Inferior parietal cortex (tissue), 1 donor: ENCODE measurements at regions not wholly inside any gene's neighbourhood (a gene's known extent, or its start where the extent isn't known, plus 50 kb on each side); places are given as distances from the start of the nearest gene placed in this dataset.

Experiments
- DNase-seq: peaks from one replicate; pipeline ENCODE4 v3.0.0-alpha.2; 2016; ENCODE audit errors: extremely low spot score

GRCh38 chr11:42175203-42175602 is 715.8 kb upstream of the LRRC4C start:
- DNase-seq = no peak

- DNase-seq = no peak
Measured at GRCh38 chr11:42179216-42179615, 719.8 kb upstream of the LRRC4C start.

GRCh38 chr11:42195289-42196013 is 736.0 kb upstream of the LRRC4C start:
- no peak for DNase-seq

- no peak for DNase-seq
Measured at GRCh38 chr11:42200311-42200710, 740.9 kb upstream of the LRRC4C start.

- DNase-seq = no peak
Measured at GRCh38 chr11:42201603-42202148, 742.2 kb upstream of the LRRC4C start.

GRCh38 chr11:42205518-42205917 is 746.1 kb upstream of the LRRC4C start:
- no peak for DNase-seq

- no peak for DNase-seq
Measured at GRCh38 chr11:42225664-42226063, 766.2 kb upstream of the LRRC4C start.

GRCh38 chr11:42232673-42233072 is 773.2 kb upstream of the LRRC4C start:
- DNase-seq = no peak

GRCh38 chr11:42234451-42234951 is 775.0 kb upstream of the LRRC4C start:
- no peak for DNase-seq

- peak; percentile 17 for DNase-seq
Measured at GRCh38 chr11:42237701-42238235, 778.3 kb upstream of the LRRC4C start.

- no peak for DNase-seq
Measured at GRCh38 chr11:42239188-42239587, 779.7 kb upstream of the LRRC4C start.

GRCh38 chr11:42243385-42243784 is 783.9 kb upstream of the LRRC4C start:
- DNase-seq = no peak

- DNase-seq = no peak
Measured at GRCh38 chr11:42244376-42244775, 784.9 kb upstream of the LRRC4C start.

- no peak for DNase-seq
Measured at GRCh38 chr11:42249401-42249800, 789.9 kb upstream of the LRRC4C start.

- DNase-seq = no peak
Measured at GRCh38 chr11:42249956-42250355, 790.5 kb upstream of the LRRC4C start.

GRCh38 chr11:42251984-42252383 is 792.5 kb upstream of the LRRC4C start:
- no peak for DNase-seq

- no peak for DNase-seq
Measured at GRCh38 chr11:42253156-42253555, 793.7 kb upstream of the LRRC4C start.

GRCh38 chr11:42255906-42256305 is 796.5 kb upstream of the LRRC4C start:
- no peak for DNase-seq

- DNase-seq = no peak
Measured at GRCh38 chr11:42257534-42257933, 798.1 kb upstream of the LRRC4C start.

GRCh38 chr11:42265072-42265471 is 805.6 kb upstream of the LRRC4C start:
- DNase-seq = no peak

- no peak for DNase-seq
Measured at GRCh38 chr11:42271306-42271705, 811.9 kb upstream of the LRRC4C start.

GRCh38 chr11:42273977-42274376 is 814.5 kb upstream of the LRRC4C start:
- DNase-seq = no peak

- no peak for DNase-seq
Measured at GRCh38 chr11:42296910-42297309, 837.5 kb upstream of the LRRC4C start.
